ENCODE measurements at regions not wholly inside any gene's neighbourhood (a gene's known extent, or its start where the extent isn't known, plus 50 kb on each side); places are given as distances from the start of the nearest gene placed in this dataset.

DNA sequence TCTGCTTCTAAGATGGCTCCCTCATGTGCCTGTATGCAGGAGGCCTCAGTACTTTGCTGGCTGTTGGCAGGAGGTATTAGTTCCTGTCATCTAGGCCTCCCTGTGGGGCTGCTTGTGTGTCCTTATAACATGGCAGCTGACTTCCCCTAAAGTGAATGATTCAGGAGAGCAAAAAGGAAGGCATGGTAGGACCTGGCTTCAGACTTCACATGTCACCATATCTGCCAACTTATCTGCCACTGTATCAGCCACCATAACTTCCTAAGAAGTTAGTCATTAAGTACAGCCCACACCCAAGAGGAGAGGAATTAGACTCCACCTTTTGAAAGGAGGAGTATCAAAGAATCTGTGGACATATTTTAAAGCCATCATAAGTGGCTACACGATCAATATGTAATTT, 122.5 kb downstream of the UCHL1 start:
- no peak for TF ChIP-seq EZH2 (IDR thresholded peaks at IDR 0.05)
- no peak for TF ChIP-seq POLR2AphosphoS5 (IDR thresholded peaks at IDR 0.05; ENCODE audit: borderline replicate concordance, low read depth, low read length)
- TF ChIP-seq FOXP2 (optimal IDR thresholded peaks at IDR 0.05; ENCODE audit: control extremely low read depth, extremely low read length, insufficient read depth) = no peak
